ENCODE measurements at regions not wholly inside any gene's neighbourhood (a gene's known extent, or its start where the extent isn't known, plus 50 kb on each side); places are given as distances from the start of the nearest gene placed in this dataset.

- no peak for TF ChIP-seq CTCF (IDR thresholded peaks at IDR 0.05; ENCODE audit: insufficient read depth, low read depth, low read length)
- no peak for DNase-seq (ENCODE audit: low read depth)
- H3K4me3 ChIP-seq (ENCODE audit: low read depth, low read length), result no peak overlapping the region
These were observed 167.4 kb downstream of the SP3 start for GRCh38 chr2:173797586-173798263.

- TF ChIP-seq CTCF (IDR thresholded peaks at IDR 0.05; ENCODE audit: insufficient read depth, low read depth, low read length), result no peak
These were observed 162.7 kb downstream of the SP3 start for GRCh38 chr2:173802518-173802917.

GRCh38 chr2:173803449-173803848 lies 161.7 kb downstream of the SP3 start:
- DNase-seq (ENCODE audit: low read depth), result no peak
- H3K4me3 ChIP-seq (ENCODE audit: low read depth, low read length), result no peak overlapping the region
- no peak for TF ChIP-seq CTCF (IDR thresholded peaks at IDR 0.05; ENCODE audit: insufficient read depth, low read depth, low read length)

More at GRCh38 chr2:173802518-173802917, 162.7 kb downstream of the SP3 start:
- no peak for DNase-seq (ENCODE audit: low read depth)
- no peak overlapping the region for H3K4me3 ChIP-seq (ENCODE audit: low read depth, low read length)

- H3K4me3 ChIP-seq (ENCODE audit: low read depth, low read length), result no peak overlapping the region
- no peak for DNase-seq (ENCODE audit: low read depth)
- TF ChIP-seq CTCF (IDR thresholded peaks at IDR 0.05; ENCODE audit: insufficient read depth, low read depth, low read length), result no peak
These were observed 158.4 kb downstream of the SP3 start for GRCh38 chr2:173806761-173807160.

GRCh38 chr2:173808718-173809117 lies 156.5 kb downstream of the SP3 start:
- no peak for TF ChIP-seq CTCF (IDR thresholded peaks at IDR 0.05; ENCODE audit: insufficient read depth, low read depth, low read length)
- no peak overlapping the region for H3K4me3 ChIP-seq (ENCODE audit: low read depth, low read length)
- no peak for DNase-seq (ENCODE audit: low read depth)

- H3K4me3 ChIP-seq (ENCODE audit: low read depth, low read length), result no peak overlapping the region
- DNase-seq (ENCODE audit: low read depth), result no peak
- TF ChIP-seq CTCF (IDR thresholded peaks at IDR 0.05; ENCODE audit: insufficient read depth, low read depth, low read length), result no peak
These were observed 152.9 kb downstream of the SP3 start for GRCh38 chr2:173812321-173812720.

GRCh38 chr2:173814306-173814705 lies 150.9 kb downstream of the SP3 start:
- DNase-seq (ENCODE audit: low read depth), result no peak
- no peak for TF ChIP-seq CTCF (IDR thresholded peaks at IDR 0.05; ENCODE audit: insufficient read depth, low read depth, low read length)
- no peak overlapping the region for H3K4me3 ChIP-seq (ENCODE audit: low read depth, low read length)
